ENCODE measurements at regions not wholly inside any gene's neighbourhood (a gene's known extent, or its start where the extent isn't known, plus 50 kb on each side); places are given as distances from the start of the nearest gene placed in this dataset.

GRCh38 chr9:106467865-106468164 is 395.2 kb upstream of the ZNF462 start:
- TF ChIP-seq ELF4 (CRISPR knock-in tag; IDR thresholded peaks at IDR 0.05; ENCODE audit: low read depth) (no peak), CTCF (IDR thresholded peaks at IDR 0.05) (no peak), SP1 (CRISPR knock-in tag; conservative IDR thresholded peaks at IDR 0.05) (no peak), TEAD4 (CRISPR knock-in tag; IDR thresholded peaks at IDR 0.05) (no peak), IRF1 (CRISPR knock-in tag; IDR thresholded peaks at IDR 0.05) (no peak), NR1H2 (CRISPR knock-in tag; IDR thresholded peaks at IDR 0.05) (no peak), CREB1 (CRISPR knock-in tag; IDR thresholded peaks at IDR 0.05) (no peak), ZBTB21 (CRISPR knock-in tag; IDR thresholded peaks at IDR 0.05; ENCODE audit: borderline replicate concordance) (no peak), SMAD3 (CRISPR knock-in tag; IDR thresholded peaks at IDR 0.05; ENCODE audit: borderline replicate concordance) (no peak), NR3C1 (CRISPR knock-in tag; conservative IDR thresholded peaks at IDR 0.05; ENCODE audit: low read depth) (no peak)

All from WTC11 (cell line).